Ecto neural progenitor cell (in vitro differentiated cells): ENCODE measurements at regions not wholly inside any gene's neighbourhood (a gene's known extent, or its start where the extent isn't known, plus 50 kb on each side); places are given as distances from the start of the nearest gene placed in this dataset.
"Not testable (repeated sequence)": the region's sequence is repeated elsewhere in the genome, so short reads cannot be mapped to it uniquely, and the experiment has no call there.

Experiments
- DNase-seq: peaks from one replicate; pipeline ENCODE4 v3.0.0-alpha.2; 2018; ENCODE audit warnings: low spot score

DNA sequence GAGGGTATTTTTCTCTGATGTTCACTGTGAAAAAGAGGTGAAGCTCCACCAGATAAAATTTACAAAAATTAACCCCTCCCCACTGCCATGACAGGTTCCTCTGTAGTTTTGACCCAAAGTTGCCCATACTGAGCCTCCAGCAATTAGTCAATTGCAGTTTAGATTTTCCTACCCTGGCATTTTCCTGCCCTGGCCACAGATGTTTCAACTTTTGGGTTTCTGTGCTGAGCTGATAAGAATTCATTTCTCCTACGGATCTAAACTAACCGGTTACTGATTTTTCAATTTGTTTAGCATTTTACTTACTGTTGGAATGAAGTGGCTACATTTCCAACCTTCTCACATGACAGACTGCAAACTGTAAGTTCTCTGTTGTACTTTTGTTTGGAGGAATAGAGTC is 1346.1 kb upstream of the EPHA6 start:
- DNase-seq: no peak

DNA sequence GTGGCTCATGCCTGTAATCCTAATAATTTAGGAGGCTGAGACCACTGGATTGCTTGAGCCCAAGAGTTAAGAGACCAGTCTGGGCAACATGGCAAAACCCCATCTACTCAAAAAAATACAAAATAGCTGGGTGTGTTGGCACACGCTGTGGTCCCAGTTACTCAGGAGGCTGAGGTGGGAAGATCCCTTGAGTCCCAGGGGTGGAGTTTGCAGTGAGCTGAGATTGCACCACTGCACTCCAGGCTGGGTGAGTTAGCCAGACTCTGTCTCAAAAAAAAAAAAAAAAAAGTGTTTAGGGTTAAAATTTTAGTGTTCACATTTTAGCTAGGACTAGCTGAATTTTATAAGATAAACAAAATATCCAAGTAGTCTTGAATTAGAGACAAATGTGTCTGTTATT is 1340.1 kb upstream of the EPHA6 start:
- no peak for DNase-seq

- no peak for DNase-seq
Observed at GRCh38 chr3:95476534-95476933, 1337.9 kb upstream of the EPHA6 start.

GRCh38 chr3:95506174-95506573 is 1308.2 kb upstream of the EPHA6 start:
- no peak for DNase-seq

DNA sequence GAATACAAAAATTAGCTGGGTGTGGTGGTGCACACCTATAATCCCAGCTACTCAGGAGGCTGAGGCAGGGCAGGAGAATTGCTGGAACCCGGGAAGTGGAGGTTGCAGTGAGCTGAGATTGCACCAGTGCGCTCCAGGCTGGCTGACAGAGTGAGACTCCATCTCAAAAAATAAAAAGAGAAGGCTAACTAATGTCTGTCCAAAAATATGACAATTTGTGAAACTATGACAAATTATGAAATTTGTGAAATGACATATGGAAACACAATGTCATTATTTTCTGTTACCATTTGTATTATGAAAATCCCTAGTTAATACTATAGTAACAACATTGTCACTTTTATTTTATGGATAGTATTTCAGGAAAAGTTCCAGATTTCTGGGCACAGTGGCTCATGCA is 1306.3 kb upstream of the EPHA6 start:
- no peak for DNase-seq

DNA sequence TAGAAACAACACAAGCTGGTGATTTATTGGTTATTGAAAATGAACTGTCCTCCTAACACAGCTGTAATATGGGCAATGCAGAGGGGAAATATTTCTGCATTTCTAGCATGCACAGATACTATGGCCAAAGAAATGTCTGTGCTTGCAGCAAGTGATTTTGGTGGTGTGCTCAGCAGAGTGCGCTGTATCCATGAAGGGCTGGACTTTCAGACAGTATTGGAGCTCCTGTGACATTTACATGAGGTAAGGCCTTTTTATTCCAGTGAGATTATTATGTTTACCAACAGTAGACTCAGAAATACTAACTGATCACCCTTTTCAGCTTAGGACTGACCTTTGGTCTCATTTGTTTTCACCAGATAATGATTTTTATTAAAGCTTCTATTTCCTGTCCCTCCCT is 1302.6 kb upstream of the EPHA6 start:
- DNase-seq: no peak

- DNase-seq: no peak
Observed at GRCh38 chr3:95514260-95514659, 1300.1 kb upstream of the EPHA6 start.

DNA sequence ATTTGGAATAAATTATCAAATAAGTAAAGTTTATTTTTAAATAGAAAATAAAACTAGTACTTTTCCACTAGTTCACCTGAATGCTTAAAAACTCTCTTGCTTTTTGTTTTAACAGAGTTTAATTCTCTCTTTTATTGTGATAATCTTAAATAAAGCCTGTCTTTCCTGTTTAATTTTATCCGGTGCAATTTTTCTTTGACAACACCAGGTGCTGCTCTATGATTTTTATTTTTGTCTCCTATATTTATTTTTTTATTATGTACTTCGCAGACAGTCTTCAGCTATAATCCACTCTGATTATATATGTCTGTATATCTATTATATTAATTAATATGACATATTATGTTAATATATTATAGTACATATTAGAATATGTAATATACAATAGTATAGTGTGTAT is 1293.0 kb upstream of the EPHA6 start:
- DNase-seq: no peak

DNA sequence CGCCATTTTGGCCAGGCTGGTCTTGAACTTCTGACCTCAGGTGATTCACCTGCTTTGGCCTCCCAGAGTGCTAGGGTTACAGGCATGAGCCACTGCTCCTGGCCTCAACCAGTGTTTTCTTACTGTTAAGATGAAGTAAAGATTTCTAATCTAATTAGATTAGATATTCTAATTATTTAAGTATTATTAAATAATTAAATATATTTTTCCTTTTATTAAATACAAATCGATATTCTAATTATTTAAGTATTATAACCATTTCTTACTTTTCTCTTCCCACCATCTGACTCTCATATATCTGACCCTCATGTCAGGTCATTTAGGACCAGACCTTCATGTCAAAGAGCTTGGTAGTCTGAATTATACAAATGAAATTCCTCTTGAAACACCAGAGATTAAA is 1291.9 kb upstream of the EPHA6 start:
- DNase-seq: no peak

- no peak for DNase-seq
Observed at GRCh38 chr3:95539950-95540483, 1274.4 kb upstream of the EPHA6 start.

DNA sequence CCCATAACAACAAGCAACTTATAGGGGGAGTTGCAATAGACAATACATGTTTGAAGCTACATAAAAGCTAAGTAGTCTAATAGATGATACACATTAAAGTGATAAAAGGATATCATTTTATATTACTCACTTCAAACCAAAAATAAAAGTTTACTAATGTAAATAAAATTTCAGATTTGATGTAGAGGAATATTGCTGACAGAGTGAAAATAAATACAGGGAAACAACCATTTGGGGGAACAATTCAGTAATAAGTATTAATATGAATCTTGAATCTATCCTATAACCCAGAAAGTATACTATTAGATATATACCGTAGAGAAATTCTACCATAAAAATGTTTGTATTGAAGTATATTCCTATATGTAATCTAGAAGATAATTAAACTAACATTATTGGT is 1248.9 kb upstream of the EPHA6 start:
- no peak for DNase-seq

GRCh38 chr3:95567346-95567745 is 1247.0 kb upstream of the EPHA6 start:
- no peak for DNase-seq

DNA sequence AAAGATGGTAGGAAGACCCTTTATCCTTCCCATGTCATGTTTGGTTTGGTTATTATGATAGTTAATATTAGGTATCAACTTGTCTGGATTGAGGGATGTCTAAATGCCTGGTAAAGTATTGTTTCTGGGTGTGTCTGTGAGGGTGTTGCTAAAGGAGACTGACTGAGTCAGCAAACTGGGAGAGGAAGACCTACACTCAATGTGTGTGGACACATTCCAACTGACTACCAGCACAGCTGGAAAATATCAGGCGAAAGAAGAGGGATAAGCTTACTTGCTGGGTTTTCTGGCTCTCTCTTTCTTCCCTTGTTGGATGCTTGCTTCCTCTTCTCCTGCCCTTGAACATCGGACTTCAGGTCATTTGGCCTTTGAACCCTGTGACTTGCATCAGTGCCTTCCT is 1227.6 kb upstream of the EPHA6 start:
- DNase-seq: no peak

DNA sequence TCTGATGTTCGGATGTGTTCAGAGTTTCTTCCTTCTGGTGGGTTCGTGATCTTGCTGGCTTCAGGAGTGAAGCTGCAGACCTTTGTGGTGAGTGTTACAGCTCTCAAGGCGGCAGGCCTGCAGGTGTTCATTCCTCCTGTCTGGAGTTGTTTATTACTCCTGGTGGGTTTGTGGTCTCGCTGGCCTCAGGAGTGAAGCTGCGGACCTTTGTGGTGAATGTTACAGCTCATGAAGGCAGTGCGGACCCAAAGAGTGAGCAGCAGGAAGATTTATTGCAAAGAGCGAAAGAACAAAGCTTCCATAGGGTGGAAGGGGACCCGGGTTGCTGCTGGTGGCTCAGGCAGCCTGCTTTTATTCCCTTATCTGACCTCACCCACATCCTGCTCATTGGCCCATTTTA is 1226.8 kb upstream of the EPHA6 start:
- not testable (repeated sequence) for DNase-seq

DNA sequence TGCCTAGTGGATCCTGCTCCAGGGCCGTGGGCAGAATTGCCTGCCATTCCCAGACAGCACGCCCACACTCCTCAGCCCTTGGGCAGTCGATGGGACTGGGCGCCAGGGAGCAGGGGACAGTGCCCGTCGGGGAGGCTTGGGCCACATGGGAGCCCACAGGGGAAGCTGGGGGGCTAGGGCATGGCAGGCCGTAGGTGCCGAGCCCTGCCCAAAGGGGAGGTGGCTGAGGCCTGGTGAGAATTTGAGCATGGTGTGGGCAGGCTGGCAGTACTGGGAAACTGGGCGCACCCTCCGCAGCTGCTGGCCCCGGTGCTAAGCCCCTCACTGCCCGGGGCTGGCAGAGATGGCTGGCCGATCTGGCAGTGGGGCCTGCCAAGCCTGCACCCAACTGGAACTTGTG is 1225.9 kb upstream of the EPHA6 start:
- DNase-seq: no peak

DNA sequence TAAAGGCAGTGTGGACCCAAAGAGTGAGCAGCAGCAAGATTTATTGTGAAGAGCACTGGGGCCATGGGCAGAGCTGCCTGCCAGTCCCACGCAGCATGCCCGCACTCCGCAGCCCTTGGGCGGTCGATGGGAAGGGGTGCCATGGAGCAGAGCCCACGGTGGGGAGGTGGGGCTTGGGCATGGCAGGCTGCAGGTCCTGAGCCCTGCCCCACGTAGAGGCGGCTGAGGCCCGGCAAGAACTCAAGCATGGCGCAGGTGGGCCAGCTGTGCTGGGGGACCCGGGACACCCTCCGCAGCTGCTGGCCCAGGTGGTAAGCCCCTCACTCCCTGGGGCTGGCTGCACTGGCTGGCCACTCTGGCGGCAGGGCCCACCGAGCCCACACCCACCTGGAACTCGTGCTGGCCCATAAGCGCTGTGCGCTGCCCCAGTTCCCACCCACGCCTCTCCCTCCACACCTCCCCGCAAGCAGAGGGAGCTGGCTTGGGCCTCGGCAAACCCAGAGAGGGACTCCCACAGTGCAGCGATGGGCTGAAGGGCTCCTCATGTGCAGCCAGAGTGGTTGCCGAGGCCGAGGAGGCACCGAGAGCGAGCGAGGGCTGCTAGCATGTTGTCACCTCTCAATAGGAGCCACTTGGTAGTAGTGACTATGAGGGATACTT is 1218.8 kb upstream of the EPHA6 start:
- no peak for DNase-seq

GRCh38 chr3:95607926-95608325 is 1206.5 kb upstream of the EPHA6 start:
- no peak for DNase-seq

DNA sequence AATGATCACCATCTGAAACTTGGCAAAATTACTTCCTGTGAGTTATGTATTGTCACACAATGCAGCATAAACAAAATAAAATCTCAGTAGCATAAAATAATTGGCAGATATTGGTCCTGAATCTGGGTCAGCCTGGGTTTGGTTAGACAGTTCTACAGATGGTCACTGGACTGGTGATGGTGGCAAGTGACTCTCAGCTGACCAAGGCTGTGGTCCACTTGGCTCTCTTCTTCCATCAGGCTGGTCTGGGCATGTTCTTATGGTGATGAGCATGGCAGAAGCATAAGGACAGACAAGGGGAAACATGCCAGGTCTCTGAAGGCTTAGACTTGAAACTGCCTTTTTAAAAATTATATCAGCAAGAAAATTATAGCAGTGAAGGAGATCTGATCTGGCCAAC is 1205.0 kb upstream of the EPHA6 start:
- DNase-seq: no peak

- DNase-seq: no peak
Observed at GRCh38 chr3:95612611-95613010, 1201.8 kb upstream of the EPHA6 start.

DNA sequence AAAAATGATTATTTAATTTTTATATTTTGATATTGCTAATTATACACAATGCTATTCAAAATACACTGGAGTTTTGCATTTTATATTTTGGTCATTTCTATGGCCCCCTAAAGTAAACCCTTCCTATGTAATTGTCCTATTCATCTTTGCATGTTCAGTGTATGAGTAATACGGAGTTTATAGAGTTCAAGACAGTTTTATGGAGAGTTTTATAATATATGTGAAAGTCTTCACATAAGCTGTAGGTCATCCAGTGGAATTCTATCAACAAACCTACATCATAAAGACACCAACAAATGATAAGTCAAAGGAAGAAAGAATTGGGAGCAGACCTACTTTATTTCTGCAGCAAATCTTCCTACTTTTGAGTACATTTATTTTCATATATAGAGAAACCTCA is 1200.4 kb upstream of the EPHA6 start:
- no peak for DNase-seq

- no peak for DNase-seq
Observed at GRCh38 chr3:95615592-95616310, 1198.6 kb upstream of the EPHA6 start.

DNA sequence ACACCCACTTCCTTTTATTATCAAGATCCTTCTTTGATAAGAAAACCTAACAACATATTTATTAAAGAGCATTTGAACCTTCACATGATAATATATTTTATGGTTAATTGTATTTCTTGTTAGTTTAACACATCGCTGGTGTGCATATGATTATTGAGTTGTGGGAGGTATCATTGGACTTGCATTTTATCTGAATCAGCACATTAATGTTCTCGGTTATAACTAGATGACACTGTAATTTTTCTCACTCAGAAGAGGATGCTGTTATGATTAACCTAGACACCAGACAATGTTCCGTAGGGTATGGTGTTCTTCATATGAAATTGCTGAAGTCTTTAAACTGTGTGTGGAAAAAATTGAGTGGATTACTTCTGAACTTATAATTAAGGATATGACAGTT is 1188.3 kb upstream of the EPHA6 start:
- DNase-seq: no peak

- DNase-seq: no peak
Observed at GRCh38 chr3:95627293-95627692, 1187.1 kb upstream of the EPHA6 start.

GRCh38 chr3:95627697-95628096 is 1186.7 kb upstream of the EPHA6 start:
- DNase-seq: no peak
